ENCODE measurements at regions not wholly inside any gene's neighbourhood (a gene's known extent, or its start where the extent isn't known, plus 50 kb on each side); places are given as distances from the start of the nearest gene placed in this dataset.

- TF ChIP-seq CTCF (IDR thresholded peaks at IDR 0.05): no peak
- TF ChIP-seq EZH2 (IDR thresholded peaks at IDR 0.05; ENCODE audit: borderline replicate concordance, insufficient read depth, low read depth, low read length, poor library complexity, severe bottlenecking): no peak
Observed at GRCh38 chr2:231644426-231644825, 51.8 kb downstream of the TEX44 start.
